ENCODE measurements at regions not wholly inside any gene's neighbourhood (a gene's known extent, or its start where the extent isn't known, plus 50 kb on each side); places are given as distances from the start of the nearest gene placed in this dataset.

GRCh38 chr12:66059666-66060065 is 70.9 kb downstream of the LLPH start:
- Histone ChIP-seq H3K4me1 (replicated peaks in 1 of 4; ENCODE audit: control insufficient read depth in 3 of 4, insufficient read depth in 4 of 4, low read length in 3 of 4) (peaks cover 0 to 10% (median 2%) of the 10 kb centered on the region in 4 experiments; a peak in 2 of 7 replicates), H3K18ac (ENCODE audit: extremely low read depth, low read length) (no peak overlapping the region), H4K5ac (ENCODE audit: insufficient read length, low read depth, low read length) (no peak overlapping the region), H3K4me2 (ENCODE audit: insufficient read depth in 1 of 2, low read depth in 2 of 2, low read length in 2 of 2) (no peak overlapping the region), H2BK5ac (ENCODE audit: low read depth, low read length) (no peak overlapping the region), H3K4ac (replicated peaks; ENCODE audit: insufficient read length, low read depth, low read length) (no peak overlapping the region), H2AK5ac (ENCODE audit: low read depth, low read length) (no peak overlapping the region), H3K23me2 (ENCODE audit: low read depth, low read length) (no peaks in the 10 kb centered on the region), H2AFZ (ENCODE audit: low read length) (no peak overlapping the region), H3K79me2 (ENCODE audit: control insufficient read depth in 1 of 2, insufficient read depth in 2 of 2, low read length in 2 of 2) (no peaks in the 10 kb centered on the region), H2BK15ac (ENCODE audit: low read length) (no peak overlapping the region), H2BK120ac (replicated peaks; ENCODE audit: low read depth, low read length) (no peak overlapping the region), H3K4me3 (ENCODE audit: extremely low read depth in 1 of 4, insufficient read depth in 2 of 4, low read depth in 3 of 4, low read length in 4 of 4) (no peak overlapping the region), H4K91ac (replicated peaks; ENCODE audit: insufficient read length, low read length) (no peak overlapping the region), H3K36me3 (ENCODE audit: control insufficient read depth in 2 of 4, insufficient read depth in 4 of 4, low read length in 3 of 4) (no peaks in the 10 kb centered on the region), H3K27ac (ENCODE audit: low read depth, low read length) (no peak overlapping the region), H3K79me1 (ENCODE audit: low read depth, low read length) (no peaks in the 10 kb centered on the region), H2BK20ac (ENCODE audit: low read length) (peak overlapping the region; percentile 36; the same call in 1 of the 2 replicates), H3K9me3 (ENCODE audit: insufficient read depth in 2 of 2, low read depth in 1 of 2, low read length in 1 of 2) (no peaks in the 10 kb centered on the region), H3K23ac (ENCODE audit: insufficient read length) (no peak overlapping the region), H3K14ac (ENCODE audit: insufficient read length) (no peak overlapping the region), H2BK12ac (ENCODE audit: low read depth, low read length) (no peak overlapping the region), H4K20me1 (replicated peaks in 1 of 2; ENCODE audit: control insufficient read depth in 1 of 2, insufficient read depth in 2 of 2, low read length in 2 of 2) (no peaks in the 10 kb centered on the region), H3K56ac (replicated peaks; ENCODE audit: insufficient read length, low read depth, low read length) (no peak overlapping the region), H3K9ac (replicated peaks in 1 of 4; ENCODE audit: extremely low read depth in 1 of 4, low read depth in 3 of 4, low read length in 3 of 4) (no peak overlapping the region), H3K27me3 (replicated peaks in 1 of 4; ENCODE audit: control insufficient read depth in 3 of 4, extremely low read depth in 1 of 4, insufficient read depth in 3 of 4, low read length in 3 of 4) (no peaks in the 10 kb centered on the region), H4K8ac (ENCODE audit: extremely low read depth, insufficient read depth, low read length) (no peak overlapping the region)
- POLR2A ChIA-PET (ENCODE audit: partially characterized antibody) = no interaction called here
- CTCF ChIA-PET (ENCODE audit: partially characterized antibody) = interaction anchor here (1.0 to 1.2 kb wide), 2 partner anchors 15 to 45 kb away, joined by 3 read pairs; no protein-coding TSS in a partner anchor
- WGBS, 2 experiments (ENCODE audit: extremely low coverage in 1 of 2, insufficient coverage in 1 of 2, insufficient read length in 1 of 2, insufficient replicate concordance in 2 of 2, low coverage in 1 of 2, low lambda C conversion rate in 2 of 2, missing lambda C conversion rate in 1 of 2) = 87% methylated on average over 5 of the region's 5 CpGs; no CpG with 5 or more reads in 1 of the 2 experiments
- TF ChIP-seq SAP30 (IDR thresholded peaks at IDR 0.05; ENCODE audit: insufficient read depth, insufficient replicate concordance, low read length) (no peak), SIN3A (conservative IDR thresholded peaks at IDR 0.05 in 1 of 2, IDR thresholded peaks at IDR 0.05 in 1 of 2; ENCODE audit: low read depth in 1 of 2, low read length in 2 of 2) (no peak), TAF1 (IDR thresholded peaks at IDR 0.05; ENCODE audit: low read depth, low read length) (no peak), SRF (IDR thresholded peaks at IDR 0.05; ENCODE audit: low read depth, low read length) (no peak), RXRA (IDR thresholded peaks at IDR 0.05; ENCODE audit: insufficient read depth, low read depth, low read length) (no peak), PHF8 (conservative IDR thresholded peaks at IDR 0.05; ENCODE audit: low read depth, low read length) (no peak)
- DNase-seq (ENCODE audit: low read depth in 1 of 2, low spot score in 2 of 2) = no peak
- no peak for FAIRE-seq
